H1 (cell line): ENCODE measurements at regions not wholly inside any gene's neighbourhood (a gene's known extent, or its start where the extent isn't known, plus 50 kb on each side); places are given as distances from the start of the nearest gene placed in this dataset.

ENCODE experiments used
- CTCF ChIA-PET: fragments of 300-600 bp; sonication (Branson Sonifier 250); formaldehyde crosslinking; loops from one replicate; lab custom pipeline; 2021; ENCODE audit not compliant: partially characterized antibody; lab: Charles Lee
- POLR2A ChIA-PET: fragments of 300-600 bp; sonication (Branson Sonifier 250); formaldehyde crosslinking; loops from one replicate; lab custom pipeline; 2021; ENCODE audit warnings: inconsistent platforms; ENCODE audit not compliant: partially characterized antibody; lab: Charles Lee
- DNase-seq, 2 experiments: peaks; one replicate each; pipeline versions ENCODE4 v3.0.0 to v3.0.0-alpha.2; 2010 to 2022; ENCODE audit warnings: low spot score in 2 of 2, low read depth in 1 of 2, mixed read lengths in 1 of 2
- FAIRE-seq: peaks from 2 replicates; lab custom pipeline; 2011; peaks lifted over from hg19 to GRCh38; lab: Jason Lieb, UNC
- H2AFZ ChIP-seq: 2 replicates; pipeline ENCODE4 v1.8.1; 2012; ENCODE audit warnings: low read length, inconsistent platforms
- H2AK5ac ChIP-seq: 2 replicates; pipeline ENCODE4 v1.6.1; 2013; ENCODE audit warnings: low read depth, low read length
- H2BK120ac ChIP-seq: replicated peaks from 2 replicates; pipeline ENCODE3; 2013; ENCODE audit warnings: low read depth, low read length, inconsistent platforms
- H2BK12ac ChIP-seq: 2 replicates; pipeline ENCODE4 v1.6.1; 2013; ENCODE audit warnings: low read depth, low read length
- H2BK15ac ChIP-seq: 2 replicates; pipeline ENCODE4 v1.6.1; 2013; ENCODE audit warnings: low read length
- H2BK20ac ChIP-seq: 2 replicates; pipeline ENCODE4 v1.6.1; 2013; ENCODE audit warnings: low read length
- H2BK5ac ChIP-seq: 2 replicates; pipeline ENCODE4 v1.6.1; 2013; ENCODE audit warnings: low read depth, low read length
- H3K14ac ChIP-seq: 2 replicates; pipeline ENCODE4 v1.6.1; 2013; ENCODE audit warnings: inconsistent platforms; ENCODE audit not compliant: insufficient read length
- H3K18ac ChIP-seq: 2 replicates; pipeline ENCODE4 v1.6.1; 2013; ENCODE audit warnings: low read length; ENCODE audit errors: extremely low read depth
- H3K23ac ChIP-seq: 2 replicates; pipeline ENCODE4 v1.6.1; 2013; ENCODE audit warnings: inconsistent platforms; ENCODE audit not compliant: insufficient read length
- H3K23me2 ChIP-seq: 2 replicates; pipeline ENCODE4 v1.6.1; 2013; ENCODE audit warnings: low read depth, low read length
- H3K27ac ChIP-seq: 2 replicates; pipeline ENCODE4 v1.6.1; 2011; ENCODE audit warnings: low read depth, low read length, inconsistent platforms
- H3K27me3 ChIP-seq, 4 experiments: replicated peaks in 1 of 4; 1 replicate in 1 of 4; 2 replicates in 3 of 4; pipeline versions ENCODE4 v1.6.1 to v1.8.1; 2011 to 2013; ENCODE audit warnings: low read length in 3 of 4, mild to moderate bottlenecking in 3 of 4, inconsistent platforms in 2 of 4, mixed read lengths in 2 of 4, moderate library complexity in 1 of 4; ENCODE audit not compliant: control insufficient read depth in 3 of 4, insufficient read depth in 3 of 4; ENCODE audit errors: extremely low read depth in 1 of 4
- H3K36me3 ChIP-seq, 4 experiments: 2 replicates each; pipeline versions ENCODE4 v1.6.1 to v1.8.1; 2011 to 2013; ENCODE audit warnings: mild to moderate bottlenecking in 4 of 4, low read length in 3 of 4, moderate library complexity in 2 of 4, control low read depth in 1 of 4, inconsistent platforms in 1 of 4; ENCODE audit not compliant: insufficient read depth in 4 of 4, control insufficient read depth in 2 of 4
- H3K4ac ChIP-seq: replicated peaks from 2 replicates; pipeline ENCODE3; 2013; ENCODE audit warnings: low read length, low read depth, mixed read lengths, inconsistent platforms; ENCODE audit not compliant: insufficient read length
- H3K4me1 ChIP-seq, 4 experiments: replicated peaks in 1 of 4; 1 replicate in 1 of 4; 2 replicates in 3 of 4; pipeline versions ENCODE4 v1.6.1 to v1.8.1; 2011 to 2013; ENCODE audit warnings: low read length in 3 of 4, inconsistent platforms in 2 of 4, mixed read lengths in 1 of 4; ENCODE audit not compliant: insufficient read depth in 4 of 4, control insufficient read depth in 3 of 4
- H3K4me2 ChIP-seq, 2 experiments: 2 replicates each; pipeline versions ENCODE4 v1.6.1 to v1.8.1; 2011 to 2013; ENCODE audit warnings: low read depth in 2 of 2, low read length in 2 of 2, control low read depth in 1 of 2, inconsistent platforms in 1 of 2, mild to moderate bottlenecking in 1 of 2; ENCODE audit not compliant: insufficient read depth in 1 of 2
- H3K4me3 ChIP-seq, 4 experiments: fragments of 200-600, 300-600 bp in 1 of 4; sonication (generic), shearing (Covaris generic), sonication (Bioruptor Twin) in 1 of 4; 2 replicates each; pipeline versions ENCODE4 v1.5.1 to v1.8.1; 2011 to 2016; ENCODE audit warnings: low read length in 4 of 4, low read depth in 3 of 4, control low read depth in 2 of 4, inconsistent platforms in 2 of 4, mild to moderate bottlenecking in 2 of 4, mixed read lengths in 1 of 4, moderate library complexity in 1 of 4; ENCODE audit not compliant: insufficient read depth in 2 of 4; ENCODE audit errors: extremely low read depth in 1 of 4
- H3K56ac ChIP-seq: replicated peaks from 2 replicates; pipeline ENCODE3; 2013; ENCODE audit warnings: low read depth, mild to moderate bottlenecking, mixed read lengths, low read length, inconsistent platforms; ENCODE audit not compliant: insufficient read length
- H3K79me1 ChIP-seq: 2 replicates; pipeline ENCODE4 v1.6.1; 2013; ENCODE audit warnings: low read depth, low read length, control low read depth
- H3K79me2 ChIP-seq, 2 experiments: 2 replicates each; pipeline versions ENCODE4 v1.6.1 to v1.8.1; 2012 to 2013; ENCODE audit warnings: low read length in 2 of 2, mild to moderate bottlenecking in 2 of 2, inconsistent platforms in 1 of 2; ENCODE audit not compliant: insufficient read depth in 2 of 2, control insufficient read depth in 1 of 2
- H3K9ac ChIP-seq, 4 experiments: replicated peaks in 1 of 4; 1 replicate in 1 of 4; 2 replicates in 3 of 4; pipeline versions ENCODE4 v1.6.1 to v1.8.1; 2011 to 2013; ENCODE audit warnings: low read depth in 3 of 4, low read length in 3 of 4, control low read depth in 2 of 4, mild to moderate bottlenecking in 2 of 4, moderate library complexity in 2 of 4, inconsistent platforms in 1 of 4; ENCODE audit errors: extremely low read depth in 1 of 4
- H3K9me3 ChIP-seq, 2 experiments: 2 replicates each; pipeline versions ENCODE4 v1.6.1 to v1.8.1; 2012 to 2013; ENCODE audit warnings: mild to moderate bottlenecking in 2 of 2, moderate library complexity in 2 of 2, control low read depth in 1 of 2, inconsistent platforms in 1 of 2, low read depth in 1 of 2, low read length in 1 of 2, mixed read lengths in 1 of 2; ENCODE audit not compliant: insufficient read depth in 2 of 2
- H4K20me1 ChIP-seq, 2 experiments: replicated peaks in 1 of 2; 2 replicates each; pipeline versions ENCODE3 to v1.8.1; 2011 to 2013; ENCODE audit warnings: inconsistent platforms in 2 of 2, low read length in 2 of 2, mild to moderate bottlenecking in 1 of 2; ENCODE audit not compliant: insufficient read depth in 2 of 2, control insufficient read depth in 1 of 2
- H4K5ac ChIP-seq: 2 replicates; pipeline ENCODE4 v1.6.1; 2013; ENCODE audit warnings: low read length, low read depth, mixed read lengths, inconsistent platforms; ENCODE audit not compliant: insufficient read length
- H4K8ac ChIP-seq: 2 replicates; pipeline ENCODE4 v1.8.0; 2013; ENCODE audit warnings: mild to moderate bottlenecking, moderate library complexity, low read length, inconsistent platforms; ENCODE audit not compliant: insufficient read depth; ENCODE audit errors: extremely low read depth
- H4K91ac ChIP-seq: replicated peaks from 2 replicates; pipeline ENCODE3; 2013; ENCODE audit warnings: low read length, mixed read lengths, inconsistent platforms; ENCODE audit not compliant: insufficient read length
- BACH1 ChIP-seq: IDR thresholded peaks from 2 replicates; pipeline ENCODE4 v1.6.1; 2012; ENCODE audit warnings: low read length, improper control_type of control experiment
- CBX5 ChIP-seq: fragments of 300-800, 300-1000 bp; sonication (generic); IDR thresholded peaks from 2 replicates; pipeline ENCODE4 v1.7.1; 2016; ENCODE audit warnings: antibody characterized with exemption, low read length, low read depth
- EP300 ChIP-seq, 2 experiments: IDR thresholded peaks; 1 replicate in 1 of 2; 2 replicates in 1 of 2; pipeline ENCODE4 v1.6.1; 2011 to 2012; ENCODE audit warnings: low read depth in 2 of 2, low read length in 2 of 2, mild to moderate bottlenecking in 2 of 2, borderline replicate concordance in 1 of 2, inconsistent platforms in 1 of 2, moderate library complexity in 1 of 2
- GABPA ChIP-seq: IDR thresholded peaks from 2 replicates; pipeline ENCODE4 v1.6.1; 2011; ENCODE audit warnings: mild to moderate bottlenecking, low read length, moderate library complexity, borderline replicate concordance; ENCODE audit not compliant: insufficient read depth
- GTF2F1 ChIP-seq: IDR thresholded peaks from 2 replicates; pipeline ENCODE4 v1.6.1; 2012; ENCODE audit warnings: low read depth, low read length, improper control_type of control experiment, borderline replicate concordance
- JUN ChIP-seq: IDR thresholded peaks from 2 replicates; pipeline ENCODE4 v1.6.1; 2011; ENCODE audit warnings: low read depth, mild to moderate bottlenecking, improper control_type of control experiment, low read length
- RFX5 ChIP-seq: IDR thresholded peaks from 2 replicates; pipeline ENCODE4 v1.6.1; 2011; ENCODE audit warnings: low read depth, low read length, improper control_type of control experiment, borderline replicate concordance
- SAP30 ChIP-seq: fragments of 300-600 bp; sonication (generic); IDR thresholded peaks from 2 replicates; pipeline ENCODE4 v1.7.1; 2012; ENCODE audit warnings: low read length, moderate library complexity, mild to moderate bottlenecking, inconsistent platforms; ENCODE audit not compliant: insufficient read depth, insufficient replicate concordance
- SIRT6 ChIP-seq: IDR thresholded peaks from one replicate; pipeline ENCODE4 v1.7.1; 2012; ENCODE audit warnings: low read length, inconsistent platforms
- SIX5 ChIP-seq: IDR thresholded peaks from 2 replicates; pipeline ENCODE4 v1.6.1; 2011; ENCODE audit warnings: mild to moderate bottlenecking, low read depth, low read length
- SP1 ChIP-seq: IDR thresholded peaks from 2 replicates; pipeline ENCODE4 v1.6.1; 2011; ENCODE audit warnings: low read depth, low read length
- SUZ12 ChIP-seq: fragments of 200-600 bp; sonication (generic); IDR thresholded peaks from 2 replicates; pipeline ENCODE4 v1.6.1; 2012; ENCODE audit warnings: mild to moderate bottlenecking, inconsistent platforms, low read length, moderate library complexity, mixed read lengths
- TEAD4 ChIP-seq: IDR thresholded peaks from 2 replicates; pipeline ENCODE4 v1.6.1; 2012; ENCODE audit warnings: low read depth, low read length, inconsistent platforms, mixed read lengths
- USF2 ChIP-seq: IDR thresholded peaks from 2 replicates; pipeline ENCODE4 v1.6.1; 2011; ENCODE audit warnings: low read length, improper control_type of control experiment
- WGBS, 2 experiments: shearing (Covaris generic) in 1 of 2; methylation state at CpG; one replicate each; pipeline versions ENCODE4 v1.1.6 to v1.1.7; 2013 to 2015; ENCODE audit warnings: low lambda C conversion rate in 2 of 2, mixed read lengths in 2 of 2, inconsistent platforms in 1 of 2, low coverage in 1 of 2, missing lambda C conversion rate in 1 of 2; ENCODE audit not compliant: insufficient replicate concordance in 2 of 2, insufficient coverage in 1 of 2, insufficient read length in 1 of 2; ENCODE audit errors: extremely low coverage in 1 of 2, missing lambda C conversion rate in 1 of 2; 5-methylcytosine and 5-hydroxymethylcytosine counted together

GRCh38 chr5:104755806-104756205 lies 1193.2 kb upstream of the NUDT12 start:
- no peaks in the 10 kb centered on the region; a peak in 1 of 4 replicates for H3K9me3 ChIP-seq
- H3K56ac ChIP-seq = no peak overlapping the region
- POLR2A ChIA-PET = no interaction called here
- no peak for FAIRE-seq
- no peak overlapping the region for H2AFZ ChIP-seq
- no peaks in the 10 kb centered on the region for H3K79me1 ChIP-seq
- H3K23ac ChIP-seq = no peak overlapping the region
- no peak for DNase-seq
- H3K27me3 ChIP-seq = no peaks in the 10 kb centered on the region
- no peaks in the 10 kb centered on the region for H3K79me2 ChIP-seq
- H3K14ac ChIP-seq = no peak overlapping the region
- H2BK12ac ChIP-seq = no peak overlapping the region
- H2BK15ac ChIP-seq = no peak overlapping the region
- H4K8ac ChIP-seq = no peak overlapping the region
- no peaks in the 10 kb centered on the region for H3K23me2 ChIP-seq
- no peak overlapping the region for H3K9ac ChIP-seq
- H3K4me2 ChIP-seq = no peak overlapping the region
- no peaks in the 10 kb centered on the region for H3K36me3 ChIP-seq
- H4K20me1 ChIP-seq = no peaks in the 10 kb centered on the region
- no peak overlapping the region for H3K18ac ChIP-seq
- no peak overlapping the region for H3K4ac ChIP-seq
- H4K5ac ChIP-seq = no peak overlapping the region
- H3K27ac ChIP-seq = no peak overlapping the region
- no peak overlapping the region for H2AK5ac ChIP-seq
- H3K4me3 ChIP-seq = no peak overlapping the region
- no peak overlapping the region for H2BK20ac ChIP-seq
- peaks cover 0 to 3% (median 0%) of the 10 kb centered on the region in 4 experiments; a peak in 2 of 7 replicates for H3K4me1 ChIP-seq
- CTCF ChIA-PET = no interaction called here
- no peak overlapping the region for H4K91ac ChIP-seq
- no peak overlapping the region for H2BK5ac ChIP-seq
- no peak overlapping the region for H2BK120ac ChIP-seq
- 92% methylated on average over 2 of the region's 2 CpGs; no CpG with 5 or more reads in 1 of the 2 experiments for WGBS, 2 experiments
- TF ChIP-seq JUN (no peak), USF2 (no peak), SIRT6 (no peak), RFX5 (no peak), TEAD4 (no peak), SAP30 (no peak), SP1 (no peak), GTF2F1 (no peak), SUZ12 (no peak), SIX5 (no peak), EP300 (IDR thresholded peaks at IDR 0.05; ENCODE audit: borderline replicate concordance in 1 of 2, low read depth in 2 of 2, low read length in 2 of 2) (no peak), BACH1 (no peak), GABPA (no peak), CBX5 (no peak)
